DOHH2 (cell line): ENCODE measurements at regions not wholly inside any gene's neighbourhood (a gene's known extent, or its start where the extent isn't known, plus 50 kb on each side); places are given as distances from the start of the nearest gene placed in this dataset.

ENCODE experiments used
- EZH2phosphoT487 ChIP-seq: fragments of 200-600 bp; sonication (generic); IDR thresholded peaks from 2 replicates; pipeline ENCODE4 v1.6.1; 2017; ENCODE audit warnings: borderline replicate concordance, mild to moderate bottlenecking, antibody characterized with exemption, low read length, moderate library complexity, mixed read lengths
- TF ChIP-seq, protein P1 (sequence below): fragments of 200-600 bp; sonication (generic); IDR thresholded peaks from one replicate; pipeline ENCODE4 v1.5.1; 2014; ENCODE audit warnings: antibody characterized with exemption, mild to moderate bottlenecking, low read depth, low read length; ENCODE audit not compliant: poor library complexity, severe bottlenecking

DNA sequence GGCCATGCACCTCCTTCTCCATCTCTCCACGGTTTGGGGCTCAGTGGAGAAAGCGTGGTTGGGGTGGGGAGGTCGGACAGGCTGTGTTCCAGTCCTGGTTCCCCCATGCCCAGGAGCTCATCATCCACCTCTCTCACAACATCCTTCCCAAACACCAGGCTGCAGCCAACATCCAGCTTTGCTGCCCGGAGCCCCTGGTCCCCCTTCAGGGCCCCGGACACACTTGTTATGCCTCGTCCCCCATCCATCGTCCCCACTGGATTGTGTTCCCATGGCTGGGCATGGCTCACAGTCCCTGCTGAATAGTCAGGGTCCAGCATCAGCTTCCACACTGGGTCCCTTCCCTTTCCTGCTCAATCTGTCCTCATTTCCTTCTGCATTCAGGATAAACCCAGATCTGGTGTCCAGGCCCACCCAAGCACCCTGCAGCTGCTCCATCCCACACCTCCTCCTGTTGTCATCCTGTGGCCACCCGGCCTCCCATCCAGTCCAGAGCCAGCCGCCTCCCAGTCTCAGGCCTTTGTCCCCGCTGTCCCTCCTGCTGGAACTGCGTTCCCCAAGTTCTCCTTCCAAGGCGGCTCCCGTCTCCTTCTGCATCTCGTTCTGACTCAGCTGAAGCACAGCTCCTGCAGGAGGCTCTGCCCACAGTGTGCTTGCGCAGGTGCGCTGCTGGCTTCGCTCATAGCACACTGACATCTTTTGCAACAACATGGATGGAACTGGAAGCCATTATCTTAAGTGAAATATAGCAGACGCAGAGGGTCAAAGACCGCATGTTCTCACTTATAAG lies 211.4 kb upstream of the RTL1 start:
- TF ChIP-seq, protein P1, sequence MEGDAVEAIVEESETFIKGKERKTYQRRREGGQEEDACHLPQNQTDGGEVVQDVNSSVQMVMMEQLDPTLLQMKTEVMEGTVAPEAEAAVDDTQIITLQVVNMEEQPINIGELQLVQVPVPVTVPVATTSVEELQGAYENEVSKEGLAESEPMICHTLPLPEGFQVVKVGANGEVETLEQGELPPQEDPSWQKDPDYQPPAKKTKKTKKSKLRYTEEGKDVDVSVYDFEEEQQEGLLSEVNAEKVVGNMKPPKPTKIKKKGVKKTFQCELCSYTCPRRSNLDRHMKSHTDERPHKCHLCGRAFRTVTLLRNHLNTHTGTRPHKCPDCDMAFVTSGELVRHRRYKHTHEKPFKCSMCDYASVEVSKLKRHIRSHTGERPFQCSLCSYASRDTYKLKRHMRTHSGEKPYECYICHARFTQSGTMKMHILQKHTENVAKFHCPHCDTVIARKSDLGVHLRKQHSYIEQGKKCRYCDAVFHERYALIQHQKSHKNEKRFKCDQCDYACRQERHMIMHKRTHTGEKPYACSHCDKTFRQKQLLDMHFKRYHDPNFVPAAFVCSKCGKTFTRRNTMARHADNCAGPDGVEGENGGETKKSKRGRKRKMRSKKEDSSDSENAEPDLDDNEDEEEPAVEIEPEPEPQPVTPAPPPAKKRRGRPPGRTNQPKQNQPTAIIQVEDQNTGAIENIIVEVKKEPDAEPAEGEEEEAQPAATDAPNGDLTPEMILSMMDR: no peak
- no peak for TF ChIP-seq EZH2phosphoT487
